ENCODE measurements at regions not wholly inside any gene's neighbourhood (a gene's known extent, or its start where the extent isn't known, plus 50 kb on each side); places are given as distances from the start of the nearest gene placed in this dataset.

GRCh38 chr12:75565795-75566194 is 54.4 kb upstream of the KRR1 start:
- no peak for DNase-seq (ENCODE audit: insufficient read length, low spot score)
- FAIRE-seq: no peak
- no peak for TF ChIP-seq CTCF (IDR thresholded peaks at IDR 0.05; ENCODE audit: insufficient read depth, missing control alignments)

DNA sequence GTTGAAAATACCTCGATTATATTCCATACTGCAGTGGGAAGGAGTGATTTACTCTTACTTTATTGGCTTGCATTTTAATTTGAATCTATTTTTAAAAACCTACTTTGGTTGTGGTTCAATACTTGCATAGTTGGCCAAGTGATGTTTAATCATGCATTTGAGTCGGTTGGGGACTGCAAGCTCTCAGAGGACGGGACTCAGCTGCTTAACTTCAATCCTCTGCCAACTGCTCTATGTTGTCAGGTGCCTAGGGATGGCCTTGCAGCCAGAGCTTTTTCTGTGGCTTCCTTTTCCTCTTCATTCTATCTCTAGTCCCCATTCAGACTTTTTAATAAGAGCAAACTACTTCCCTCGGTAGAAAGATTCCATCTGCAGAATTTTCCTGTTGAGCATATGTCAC is 53.4 kb upstream of the KRR1 start:
- DNase-seq (ENCODE audit: insufficient read length, low spot score) (no peak), FAIRE-seq (no peak)
- no peak for TF ChIP-seq CTCF (IDR thresholded peaks at IDR 0.05; ENCODE audit: insufficient read depth, missing control alignments)

DNA sequence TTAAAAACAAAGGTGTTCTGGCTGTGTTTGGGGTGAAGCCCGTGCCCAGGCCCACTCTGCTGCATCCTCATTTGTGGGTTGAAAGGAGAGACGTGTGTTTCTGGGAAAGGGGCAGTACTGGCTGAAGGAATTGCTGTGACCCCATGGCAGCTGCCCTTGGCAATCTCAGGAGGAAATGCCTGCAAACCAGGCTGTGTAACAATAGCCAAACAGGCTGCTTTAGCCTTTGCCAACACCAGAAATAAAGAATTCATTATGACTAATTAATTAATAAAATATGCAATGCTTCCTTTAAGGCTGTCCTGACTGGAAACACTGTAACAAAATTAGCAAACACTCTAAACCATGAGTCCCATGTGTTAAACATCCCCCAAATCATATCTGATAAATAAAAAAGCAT is 53.0 kb upstream of the KRR1 start:
- DNase-seq (ENCODE audit: insufficient read length, low spot score) (no peak), FAIRE-seq (no peak)
- TF ChIP-seq CTCF (IDR thresholded peaks at IDR 0.05; ENCODE audit: insufficient read depth, missing control alignments): no peak

DNA sequence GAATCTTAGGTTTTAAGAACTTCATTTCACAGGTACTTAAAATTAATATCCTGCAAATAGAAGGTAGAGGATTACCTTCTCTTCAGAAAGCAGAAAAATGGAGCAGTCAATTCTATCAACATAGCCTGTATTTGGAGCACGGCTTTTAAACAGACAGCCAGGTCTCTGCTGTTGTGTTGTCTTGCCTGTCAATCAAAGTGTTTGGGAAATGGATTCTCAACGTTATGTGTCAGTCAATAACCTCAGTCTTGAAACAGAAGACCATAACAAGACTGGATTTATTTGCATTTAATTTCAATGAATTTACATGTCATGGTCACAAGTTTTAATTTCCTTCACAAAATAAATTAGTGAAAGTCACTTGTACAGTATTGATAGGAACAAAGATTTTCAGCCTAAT is 51.9 kb upstream of the KRR1 start:
- no peak for FAIRE-seq
- DNase-seq (ENCODE audit: insufficient read length, low spot score): no peak
- TF ChIP-seq CTCF (IDR thresholded peaks at IDR 0.05; ENCODE audit: insufficient read depth, missing control alignments): no peak

- DNase-seq (ENCODE audit: insufficient read length, low spot score) (no peak), FAIRE-seq (no peak)
- no peak for TF ChIP-seq CTCF (IDR thresholded peaks at IDR 0.05; ENCODE audit: insufficient read depth, missing control alignments)
Measured at GRCh38 chr12:75561921-75562320, 50.5 kb upstream of the KRR1 start.
